HFFc6 (cell line): ENCODE measurements at regions not wholly inside any gene's neighbourhood (a gene's known extent, or its start where the extent isn't known, plus 50 kb on each side); places are given as distances from the start of the nearest gene placed in this dataset.

ENCODE experiments used
- DNase-seq: peaks from one replicate; pipeline ENCODE4 v3.0.0-alpha.2; 2018
- H3K27ac Mint-ChIP-seq: 2 replicates; pipeline ENCODE4 v1.8.0; 2020; ENCODE audit warnings: mild to moderate bottlenecking, mixed read lengths
- H3K27me3 Mint-ChIP-seq: 2 replicates; pipeline ENCODE4 v1.8.0; 2021; ENCODE audit warnings: mild to moderate bottlenecking, moderate library complexity, mixed read lengths; ENCODE audit not compliant: insufficient read depth
- H3K36me3 Mint-ChIP-seq: 2 replicates; pipeline ENCODE4 v1.8.0; 2021; ENCODE audit warnings: low read depth, mixed read lengths
- H3K4me1 Mint-ChIP-seq: 2 replicates; pipeline ENCODE4 v1.8.0; 2020; ENCODE audit warnings: low read depth, mixed read lengths
- H3K4me3 Mint-ChIP-seq: 2 replicates; pipeline ENCODE4 v1.8.0; 2020; ENCODE audit warnings: mild to moderate bottlenecking, moderate library complexity, mixed read lengths
- H3K9me3 Mint-ChIP-seq: 2 replicates; pipeline ENCODE4 v1.8.0; 2020; ENCODE audit warnings: mild to moderate bottlenecking, mixed read lengths
- TF ChIP-seq, protein P1 (sequence below): fragments of 200-600 bp; sonication (generic); IDR thresholded peaks from 2 replicates; pipeline ENCODE4 v1.5.0; 2021; ENCODE audit warnings: antibody characterized with exemption, mild to moderate bottlenecking

- Mint-ChIP-seq H3K27me3 (no peaks in the 10 kb centered on the region), H3K27ac (no peak overlapping the region)
- TF ChIP-seq, protein P1, sequence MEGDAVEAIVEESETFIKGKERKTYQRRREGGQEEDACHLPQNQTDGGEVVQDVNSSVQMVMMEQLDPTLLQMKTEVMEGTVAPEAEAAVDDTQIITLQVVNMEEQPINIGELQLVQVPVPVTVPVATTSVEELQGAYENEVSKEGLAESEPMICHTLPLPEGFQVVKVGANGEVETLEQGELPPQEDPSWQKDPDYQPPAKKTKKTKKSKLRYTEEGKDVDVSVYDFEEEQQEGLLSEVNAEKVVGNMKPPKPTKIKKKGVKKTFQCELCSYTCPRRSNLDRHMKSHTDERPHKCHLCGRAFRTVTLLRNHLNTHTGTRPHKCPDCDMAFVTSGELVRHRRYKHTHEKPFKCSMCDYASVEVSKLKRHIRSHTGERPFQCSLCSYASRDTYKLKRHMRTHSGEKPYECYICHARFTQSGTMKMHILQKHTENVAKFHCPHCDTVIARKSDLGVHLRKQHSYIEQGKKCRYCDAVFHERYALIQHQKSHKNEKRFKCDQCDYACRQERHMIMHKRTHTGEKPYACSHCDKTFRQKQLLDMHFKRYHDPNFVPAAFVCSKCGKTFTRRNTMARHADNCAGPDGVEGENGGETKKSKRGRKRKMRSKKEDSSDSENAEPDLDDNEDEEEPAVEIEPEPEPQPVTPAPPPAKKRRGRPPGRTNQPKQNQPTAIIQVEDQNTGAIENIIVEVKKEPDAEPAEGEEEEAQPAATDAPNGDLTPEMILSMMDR, result no peak
Measured at GRCh38 chr13:70483599-70484276, 375.5 kb upstream of the KLHL1 start.

DNA sequence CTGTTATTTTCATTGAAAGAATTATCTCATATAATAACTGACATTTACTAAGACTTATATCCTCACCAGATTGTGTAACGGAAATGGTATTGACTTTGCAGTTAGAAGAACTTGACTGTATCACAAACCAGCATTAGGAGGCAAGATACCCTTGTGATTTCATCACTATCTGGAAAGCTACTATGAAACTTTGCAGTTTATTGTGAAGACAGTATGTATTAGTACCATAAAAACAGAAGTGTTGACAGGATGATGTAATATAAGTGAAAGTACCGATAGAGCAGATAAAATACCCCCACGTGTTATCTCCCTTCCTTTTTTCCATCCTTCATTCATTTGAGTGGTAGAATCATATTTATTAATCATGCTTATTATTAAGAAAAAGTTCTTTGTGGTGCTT is 365.7 kb upstream of the KLHL1 start:
- H3K27me3 Mint-ChIP-seq, result no peaks in the 10 kb centered on the region
- peaks cover 22% of the 10 kb centered on the region for H3K9me3 Mint-ChIP-seq
- no peak overlapping the region for H3K27ac Mint-ChIP-seq
- H3K4me3 Mint-ChIP-seq, result no peak overlapping the region
- no peaks in the 10 kb centered on the region for H3K36me3 Mint-ChIP-seq
- no peak for DNase-seq
- H3K4me1 Mint-ChIP-seq, result no peaks in the 10 kb centered on the region
- TF ChIP-seq, protein P1, result no peak

More at GRCh38 chr13:70483599-70484276, 375.5 kb upstream of the KLHL1 start:
- Mint-ChIP-seq H3K36me3 (no peaks in the 10 kb centered on the region), H3K4me3 (no peak overlapping the region), H3K4me1 (no peaks in the 10 kb centered on the region), H3K9me3 (peaks cover 43% of the 10 kb centered on the region)
- DNase-seq, result no peak

GRCh38 chr13:70469077-70469476 is 360.8 kb upstream of the KLHL1 start:
- no peak for DNase-seq
- no peaks in the 10 kb centered on the region for H3K27me3 Mint-ChIP-seq
- H3K27ac Mint-ChIP-seq, result no peak overlapping the region
- H3K36me3 Mint-ChIP-seq, result no peaks in the 10 kb centered on the region
- peaks cover 12% of the 10 kb centered on the region for H3K9me3 Mint-ChIP-seq
- no peaks in the 10 kb centered on the region for H3K4me1 Mint-ChIP-seq
- H3K4me3 Mint-ChIP-seq, result no peak overlapping the region
- TF ChIP-seq, protein P1, result no peak

- no peaks in the 10 kb centered on the region for H3K4me1 Mint-ChIP-seq
- H3K4me3 Mint-ChIP-seq, result no peak overlapping the region
- no peaks in the 10 kb centered on the region for H3K36me3 Mint-ChIP-seq
- peaks cover 46% of the 10 kb centered on the region for H3K9me3 Mint-ChIP-seq
- H3K27me3 Mint-ChIP-seq, result no peaks in the 10 kb centered on the region; the same call in 1 of the 2 replicates
- no peak overlapping the region for H3K27ac Mint-ChIP-seq
- DNase-seq, result no peak
- TF ChIP-seq, protein P1, result no peak
Measured at GRCh38 chr13:70457474-70457873, 349.2 kb upstream of the KLHL1 start.

GRCh38 chr13:70448820-70449219 is 340.6 kb upstream of the KLHL1 start:
- TF ChIP-seq, protein P1, result no peak
- Mint-ChIP-seq H3K27me3 (no peaks in the 10 kb centered on the region), H3K4me1 (no peaks in the 10 kb centered on the region), H3K36me3 (no peaks in the 10 kb centered on the region), H3K4me3 (no peak overlapping the region), H3K9me3 (peaks cover 18% of the 10 kb centered on the region), H3K27ac (no peak overlapping the region)
- DNase-seq, result no peak
